ENCODE measurements at regions not wholly inside any gene's neighbourhood (a gene's known extent, or its start where the extent isn't known, plus 50 kb on each side); places are given as distances from the start of the nearest gene placed in this dataset.

GRCh38 chr21:39055167-39055767 is 128.0 kb downstream of the PSMG1 start:
- TF ChIP-seq CTCF (IDR thresholded peaks at IDR 0.05), result no peak
- no peak for TF ChIP-seq ZFX (IDR thresholded peaks at IDR 0.05; ENCODE audit: borderline replicate concordance)

All from 22Rv1 (cell line).